ENCODE measurements at regions not wholly inside any gene's neighbourhood (a gene's known extent, or its start where the extent isn't known, plus 50 kb on each side); places are given as distances from the start of the nearest gene placed in this dataset.

- WGBS, 2 donors: 72 to 83% methylated on average over 1 of the region's 1 CpG
- no peak overlapping the region for H3K27ac ChIP-seq
- intact Hi-C loops (cut with DNase I): no loop called here
- H3K27me3 ChIP-seq: no peaks in the 10 kb centered on the region
- no peaks in the 10 kb centered on the region for H3K36me3 ChIP-seq
- no peaks in the 10 kb centered on the region for H3K4me1 ChIP-seq
- no peak overlapping the region for H3K4me3 ChIP-seq (replicated peaks in 1 of 3)
- no peaks in the 10 kb centered on the region for H3K9me3 ChIP-seq
- DNase-seq: no peak
- TF ChIP-seq CTCF (IDR thresholded peaks at IDR 0.05): no peak
- TF ChIP-seq POLR2A (IDR thresholded peaks at IDR 0.05): no peak
These were observed 244.4 kb upstream of the ARPP21 start for GRCh38 chr3:35394905-35395304.

DNA sequence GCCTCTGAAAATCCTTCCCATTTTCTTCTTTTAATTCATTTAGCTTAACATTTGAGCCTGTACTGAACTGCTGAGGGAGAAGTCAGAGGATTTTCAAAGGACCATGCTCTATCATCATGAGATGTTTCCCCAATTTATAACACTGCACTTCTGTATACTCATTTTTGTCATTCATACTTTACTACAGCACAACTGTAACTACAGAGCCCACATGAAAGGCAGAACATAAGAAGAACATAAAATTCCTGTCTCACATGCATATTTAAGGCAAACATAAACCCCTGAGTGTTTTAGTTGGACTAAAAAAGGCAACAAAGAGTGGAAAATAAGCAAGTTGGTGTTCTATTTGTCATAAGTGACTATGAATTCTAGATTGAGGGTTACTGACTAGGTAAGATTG lies 237.7 kb upstream of the ARPP21 start:
- no peaks in the 10 kb centered on the region for H3K4me1 ChIP-seq
- intact Hi-C loops (cut with DNase I): no loop called here
- H3K4me3 ChIP-seq (replicated peaks in 1 of 3): no peak overlapping the region
- TF ChIP-seq CTCF (IDR thresholded peaks at IDR 0.05): no peak
- no peak for TF ChIP-seq POLR2A (IDR thresholded peaks at IDR 0.05)
- H3K27me3 ChIP-seq: no peaks in the 10 kb centered on the region
- no peaks in the 10 kb centered on the region for H3K36me3 ChIP-seq
- H3K27ac ChIP-seq: no peak overlapping the region
- no peak for DNase-seq
- H3K9me3 ChIP-seq: no peaks in the 10 kb centered on the region

GRCh38 chr3:35404571-35404970 lies 234.8 kb upstream of the ARPP21 start:
- H3K4me3 ChIP-seq (replicated peaks in 1 of 3): no peak overlapping the region
- no peak overlapping the region for H3K27ac ChIP-seq
- WGBS, 2 donors: 80 to 82% methylated on average over 3 of the region's 3 CpGs
- DNase-seq: no peak
- intact Hi-C loops (cut with DNase I): no loop called here
- H3K4me1 ChIP-seq: no peaks in the 10 kb centered on the region
- no peaks in the 10 kb centered on the region for H3K9me3 ChIP-seq
- TF ChIP-seq CTCF (IDR thresholded peaks at IDR 0.05): no peak
- no peaks in the 10 kb centered on the region for H3K27me3 ChIP-seq
- H3K36me3 ChIP-seq: no peaks in the 10 kb centered on the region

GRCh38 chr3:35408882-35409281 lies 230.4 kb upstream of the ARPP21 start:
- H3K4me3 ChIP-seq (replicated peaks in 1 of 3): no peak overlapping the region
- WGBS, 2 donors: 95% methylated on average over 1 of the region's 1 CpG
- H3K36me3 ChIP-seq: no peaks in the 10 kb centered on the region
- intact Hi-C loops (cut with DNase I): no loop called here
- H3K4me1 ChIP-seq: no peaks in the 10 kb centered on the region
- H3K9me3 ChIP-seq: no peaks in the 10 kb centered on the region
- DNase-seq: no peak
- no peaks in the 10 kb centered on the region for H3K27me3 ChIP-seq
- TF ChIP-seq CTCF (IDR thresholded peaks at IDR 0.05): no peak
- H3K27ac ChIP-seq: no peak overlapping the region

GRCh38 chr3:35409991-35410390 lies 229.3 kb upstream of the ARPP21 start:
- 92 to 96% methylated on average over 1 of the region's 1 CpG for WGBS, 2 donors
- H3K4me1 ChIP-seq: no peaks in the 10 kb centered on the region
- no peaks in the 10 kb centered on the region for H3K9me3 ChIP-seq
- no peak for DNase-seq
- H3K27ac ChIP-seq: no peak overlapping the region
- H3K27me3 ChIP-seq: no peaks in the 10 kb centered on the region
- TF ChIP-seq POLR2A (IDR thresholded peaks at IDR 0.05): no peak
- TF ChIP-seq CTCF (IDR thresholded peaks at IDR 0.05): no peak
- no peaks in the 10 kb centered on the region for H3K36me3 ChIP-seq
- intact Hi-C loops (cut with DNase I): no loop called here
- H3K4me3 ChIP-seq (replicated peaks in 1 of 3): no peak overlapping the region
